ENCODE measurements at regions not wholly inside any gene's neighbourhood (a gene's known extent, or its start where the extent isn't known, plus 50 kb on each side); places are given as distances from the start of the nearest gene placed in this dataset.

DNA sequence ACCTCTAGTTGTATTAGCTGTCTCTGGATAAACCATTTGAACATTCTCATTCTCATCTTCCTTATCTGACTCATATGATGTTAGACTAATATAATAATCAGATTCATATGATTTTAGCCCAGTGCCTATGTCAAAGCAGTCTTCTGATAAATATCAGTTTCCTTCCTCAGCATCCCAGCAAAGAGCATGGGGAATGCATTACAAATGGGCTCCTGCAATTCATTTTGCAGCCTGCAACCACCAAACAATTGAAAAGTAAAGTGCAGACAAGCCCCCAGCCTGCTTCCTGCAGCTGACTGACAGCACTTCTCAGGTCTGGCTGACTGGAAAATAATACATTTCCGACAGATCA, 78.2 kb upstream of the STAC start:
- no peak for DNase-seq

DNA sequence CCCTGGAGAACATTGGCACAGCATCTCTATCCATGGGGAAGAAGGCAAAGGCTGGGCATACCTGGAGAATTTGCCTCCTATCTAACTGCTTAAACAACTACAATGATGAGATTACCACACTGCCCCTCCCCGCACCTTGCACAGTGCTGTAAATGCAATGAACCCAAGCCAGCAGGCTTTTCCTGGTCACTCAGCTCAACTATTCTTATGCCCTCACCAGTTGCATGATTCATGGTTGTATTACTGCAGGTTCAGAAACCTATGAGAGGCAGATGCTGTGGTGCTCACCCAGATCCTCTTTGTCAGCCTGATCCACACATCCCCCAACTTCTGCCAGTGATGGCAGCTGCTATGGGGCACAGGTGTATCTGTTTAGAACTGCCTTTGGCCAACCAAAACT, 77.7 kb upstream of the STAC start:
- DNase-seq = no peak

DNA sequence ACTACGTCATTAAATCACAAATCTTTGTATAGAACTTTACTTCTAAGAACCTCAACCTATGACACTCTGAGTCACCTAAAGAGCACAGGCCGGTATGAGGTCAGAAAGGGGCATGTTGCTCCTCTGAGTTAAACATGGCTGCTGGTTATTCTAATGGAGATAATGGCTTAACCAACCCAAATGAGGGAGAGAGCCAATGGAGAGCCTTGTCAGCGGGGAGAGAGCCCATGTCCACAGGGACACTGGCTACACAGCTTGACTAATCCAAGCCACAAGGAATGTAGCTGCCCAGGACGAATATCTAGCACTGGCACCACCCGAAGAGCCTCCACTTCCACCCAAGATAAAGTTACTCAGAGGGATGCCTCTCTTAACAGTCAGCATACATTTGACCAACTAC, 77.0 kb upstream of the STAC start:
- no peak for DNase-seq

DNA sequence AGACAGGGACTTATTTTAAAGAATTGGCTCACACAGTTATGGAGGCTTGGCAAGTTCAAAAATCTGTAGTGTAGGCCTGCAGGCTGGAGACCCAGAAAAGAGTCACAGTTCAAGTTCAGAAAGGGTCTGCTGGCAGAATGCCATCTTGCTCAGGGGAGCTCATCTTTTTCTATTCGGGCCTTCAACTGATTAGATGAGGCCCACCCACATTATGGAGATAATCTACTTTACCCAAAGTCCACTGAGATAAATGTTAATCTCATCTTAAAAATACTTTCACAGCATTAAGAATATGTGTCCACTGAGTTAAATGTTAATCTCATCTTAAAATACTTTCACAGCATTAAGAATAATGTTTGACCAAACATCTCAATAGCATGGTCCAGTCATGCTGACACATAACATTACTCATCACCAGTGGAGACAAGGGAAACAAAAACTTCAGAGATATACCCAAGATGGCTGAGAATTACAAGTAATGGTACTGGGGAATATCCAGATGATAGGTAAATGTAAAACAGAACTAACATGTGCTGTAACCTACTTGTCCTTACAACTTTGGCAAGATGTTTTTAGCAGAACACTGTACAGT, 74.3 kb upstream of the STAC start:
- DNase-seq = no peak

DNA sequence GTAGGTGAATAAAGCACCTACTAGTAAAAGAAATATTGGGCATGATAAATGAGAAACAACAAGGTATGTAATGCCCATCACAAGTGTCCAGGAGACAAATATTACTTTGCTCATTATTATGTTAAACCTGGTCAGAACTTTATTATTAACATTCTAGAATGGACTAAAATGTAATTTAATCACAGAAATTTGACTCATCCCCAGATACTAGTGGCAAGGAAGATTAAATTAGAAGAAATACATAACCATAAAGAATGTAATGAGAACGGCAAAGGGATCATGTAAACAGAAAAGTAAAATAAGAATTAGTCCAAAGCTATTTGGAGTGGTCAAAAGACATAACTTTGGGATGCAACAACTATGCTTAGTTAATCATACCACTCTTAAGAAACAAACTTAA, 71.2 kb upstream of the STAC start:
- DNase-seq = no peak

DNA sequence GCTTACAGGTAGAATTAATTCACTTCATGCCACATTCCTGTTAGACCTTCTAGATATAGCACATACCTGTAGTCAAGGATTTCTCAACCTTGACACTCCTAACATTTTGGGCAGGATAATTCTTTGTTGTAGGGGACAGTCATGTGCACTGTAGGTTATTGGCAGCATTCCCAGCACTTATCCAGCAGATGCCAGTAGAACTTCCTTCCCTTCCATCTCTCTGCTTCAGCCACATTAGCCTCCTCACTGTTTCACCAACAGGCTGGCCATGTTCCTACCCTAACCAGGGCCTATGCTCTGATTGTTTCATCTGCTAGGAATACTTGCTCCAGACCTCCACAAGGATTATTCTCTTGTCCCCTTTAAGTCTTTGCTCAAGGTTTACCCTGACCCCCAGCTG, 68.0 kb upstream of the STAC start:
- DNase-seq = no peak

DNA sequence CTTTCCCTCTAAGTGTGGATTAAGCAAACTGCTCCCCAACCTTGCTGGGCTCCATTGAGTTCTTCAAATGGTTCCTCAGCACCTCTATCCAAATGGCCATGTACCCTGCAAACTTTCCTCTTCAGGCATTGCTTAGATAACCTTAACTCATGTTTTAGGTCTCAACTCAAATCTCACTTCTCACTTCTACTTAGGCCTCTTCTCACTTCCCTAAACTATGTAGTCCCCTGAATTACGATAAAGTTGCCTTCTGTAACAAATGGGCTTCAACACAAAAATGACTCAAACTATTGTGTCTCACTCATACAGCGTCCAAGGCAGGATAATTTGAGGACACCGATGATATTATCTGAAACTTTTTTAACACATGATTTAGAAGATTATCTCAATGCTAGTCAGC, 62.4 kb upstream of the STAC start:
- DNase-seq = no peak

DNA sequence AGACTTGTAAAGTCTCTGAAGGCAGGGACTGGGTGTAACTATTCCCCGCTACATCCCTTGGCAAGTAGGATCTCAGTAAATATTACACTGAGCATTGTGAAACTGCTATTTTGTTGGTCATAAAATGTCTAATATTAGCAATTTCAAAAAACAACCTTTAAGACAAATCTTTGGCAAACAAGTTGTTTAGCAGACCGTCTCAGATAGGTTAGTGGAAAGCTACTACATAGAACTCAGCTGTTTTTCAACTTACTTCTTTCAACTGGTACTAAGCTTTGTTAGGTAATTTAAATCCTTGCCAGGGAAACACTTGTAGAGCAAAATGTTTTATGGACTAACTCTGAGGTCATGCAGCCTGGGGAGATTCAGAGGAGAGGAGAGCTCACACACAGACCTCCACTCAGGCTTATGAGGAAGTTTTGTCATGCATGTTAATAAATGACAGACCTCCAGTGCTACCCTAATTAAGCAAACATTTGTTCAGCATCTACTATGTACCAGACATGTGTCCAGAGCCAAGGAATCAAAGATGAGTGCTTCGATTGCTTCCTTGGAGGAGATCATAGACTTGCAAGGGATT, 61.6 kb upstream of the STAC start:
- no peak for DNase-seq

DNA sequence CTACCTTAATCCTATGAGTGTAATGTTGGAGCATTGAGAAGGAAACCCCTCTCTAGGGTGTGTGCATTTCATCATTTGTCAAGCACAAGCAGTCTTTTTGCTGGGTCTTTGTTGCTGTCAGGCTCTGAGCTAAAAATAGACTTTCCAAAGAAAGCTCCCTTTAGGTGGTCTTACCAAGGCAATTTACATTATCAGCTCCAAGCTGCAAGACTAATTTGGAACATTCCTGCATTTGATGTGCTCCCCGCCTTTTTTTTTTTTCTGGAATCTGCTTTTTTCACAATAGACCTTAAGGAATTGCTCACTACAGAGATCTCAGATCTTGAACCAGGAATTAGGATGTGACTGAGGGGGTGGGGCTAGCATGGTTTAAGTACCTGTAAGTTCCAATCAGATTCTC, 60.6 kb upstream of the STAC start:
- no peak for DNase-seq
